A549 (cell line): ENCODE measurements at regions not wholly inside any gene's neighbourhood (a gene's known extent, or its start where the extent isn't known, plus 50 kb on each side); places are given as distances from the start of the nearest gene placed in this dataset.

Experiments used
- ATAC-seq, 2 experiments: fragments of 200-7000 bp in 1 of 2; fragments of >200 bp in 1 of 2; cut with Nextera tagmentation in 1 of 2; cut with Tn5 transposase in 1 of 2; 3 replicates each; pipeline versions ENCODE4 v1.8.0 to v1.9.1; 2018 to 2020; ENCODE audit warnings: mild to moderate bottlenecking in 1 of 2, moderate library complexity in 1 of 2
- CTCF ChIA-PET: fragments of 300-600 bp; sonication (Branson Sonifier 250); formaldehyde crosslinking; extraction: SDS; loops from one replicate; lab custom pipeline; 2021; ENCODE audit warnings: antibody characterized with exemption, inconsistent platforms; lab: Yijun Ruan, JAX
- POLR2A ChIA-PET: fragments of 350-600 bp; formaldehyde crosslinking; extraction: SDS; loops from one replicate; lab custom pipeline; 2021; ENCODE audit warnings: antibody characterized with exemption, inconsistent platforms; lab: Yijun Ruan, JAX
- DNase-seq, 2 experiments: peaks; one replicate each; pipeline versions ENCODE4 v3.0.0 to v3.0.0-alpha.2; 2011 to 2016; ENCODE audit warnings: low read depth in 1 of 2, low spot score in 1 of 2
- FAIRE-seq: peaks from 2 replicates; lab custom pipeline; 2011; peaks lifted over from hg19 to GRCh38; lab: Jason Lieb, UNC
- H3K27ac ChIP-seq, 2 experiments: fragments of >200 bp; sonication (Bioruptor Twin); formaldehyde crosslinking; 3 replicates each; pipeline ENCODE4 v1.5.1; 2016 to 2017
- H3K4me1 ChIP-seq: fragments of >200 bp; sonication (Bioruptor Twin); formaldehyde crosslinking; 3 replicates; pipeline ENCODE4 v1.6.1; 2016
- H3K4me2 ChIP-seq: fragments of >200 bp; sonication (Bioruptor Twin); formaldehyde crosslinking; 3 replicates; pipeline ENCODE4 v1.6.1; 2016
- H3K4me3 ChIP-seq: fragments of >200 bp; sonication (Bioruptor Twin); formaldehyde crosslinking; 3 replicates; pipeline ENCODE4 v1.5.1; 2016
- H3K9me3 ChIP-seq: fragments of >200 bp; sonication (Bioruptor Twin); formaldehyde crosslinking; 3 replicates; pipeline ENCODE4 v1.6.1; 2016
- CBX2 ChIP-seq: fragments of 200-600 bp; sonication (generic); IDR thresholded peaks from 2 replicates; pipeline ENCODE4 v1.6.1; 2016; ENCODE audit warnings: low read depth, mild to moderate bottlenecking, borderline replicate concordance
- CBX8 ChIP-seq: fragments of 200-600 bp; sonication (generic); IDR thresholded peaks from 2 replicates; pipeline ENCODE4 v1.6.1; 2016
- CEBPB ChIP-seq, 2 experiments: fragments of >200 bp in 1 of 2; sonication (Bioruptor Twin) in 1 of 2; formaldehyde crosslinking in 1 of 2; IDR thresholded peaks; 2 replicates each; pipeline ENCODE4 v1.6.1; 2012 to 2016
- CHD2 ChIP-seq: fragments of 150-350 bp; IDR thresholded peaks from 2 replicates; pipeline ENCODE4 v1.6.1; 2014; ENCODE audit warnings: low read length; ENCODE audit not compliant: partially characterized antibody
- EP300 ChIP-seq, 2 experiments: fragments of >200 bp; sonication (Bioruptor Twin); formaldehyde crosslinking; IDR thresholded peaks; 2 replicates in 1 of 2; 3 replicates in 1 of 2; pipeline ENCODE4 v1.6.1; 2016 to 2017
- HOXA7 ChIP-seq: fragments of 250-450 bp; sonication (Bioruptor Pico); IDR thresholded peaks from 2 replicates; pipeline ENCODE4 v1.5.0; 2020; ENCODE audit warnings: mild to moderate bottlenecking, moderate library complexity
- HOXB13 ChIP-seq: fragments of 250-450 bp; sonication (Bioruptor Pico); IDR thresholded peaks from 2 replicates; pipeline ENCODE4 v1.5.0; 2020; ENCODE audit warnings: low read depth, mild to moderate bottlenecking, moderate library complexity
- RCOR1 ChIP-seq: fragments of 150-350 bp; IDR thresholded peaks from 2 replicates; pipeline ENCODE4 v1.6.1; 2014; ENCODE audit warnings: antibody characterized with exemption, low read length, low read depth
- REST ChIP-seq: fragments of 200-600 bp; sonication (generic); IDR thresholded peaks from 2 replicates; pipeline ENCODE4 v1.6.1; 2016; ENCODE audit warnings: antibody characterized with exemption, mild to moderate bottlenecking, moderate library complexity
- RNF2 ChIP-seq: fragments of 200-600 bp; sonication (generic); IDR thresholded peaks from 2 replicates; pipeline ENCODE4 v1.6.1; 2016; ENCODE audit warnings: low read depth, mild to moderate bottlenecking, antibody characterized with exemption, moderate library complexity, borderline replicate concordance
- SREBF2 ChIP-seq: fragments of 450-650 bp; IDR thresholded peaks from 2 replicates; pipeline ENCODE4 v1.6.1; 2014; ENCODE audit warnings: mild to moderate bottlenecking, moderate library complexity
- TFCP2L1 ChIP-seq: fragments of 250-450 bp; sonication (Bioruptor Pico); IDR thresholded peaks from 2 replicates; pipeline ENCODE4 v1.5.0; 2021; ENCODE audit warnings: mild to moderate bottlenecking
- ZC3H11A ChIP-seq: fragments of 450-650 bp; IDR thresholded peaks from 2 replicates; pipeline ENCODE4 v1.6.1; 2014; ENCODE audit warnings: antibody characterized with exemption, mild to moderate bottlenecking
- ZNF302 ChIP-seq: fragments of 250-450 bp; sonication (Bioruptor Pico); IDR thresholded peaks from 2 replicates; pipeline ENCODE4 v1.9.0; 2021; ENCODE audit warnings: inconsistent platforms, mild to moderate bottlenecking, moderate library complexity
- ZSCAN20 ChIP-seq: fragments of 250-450 bp; sonication (Bioruptor Pico); IDR thresholded peaks from 2 replicates; pipeline ENCODE4 v1.8.0; 2022; ENCODE audit warnings: mild to moderate bottlenecking, moderate library complexity
- WGBS: methylation state at CpG from one replicate; pipeline ENCODE4 v1.1.6; 2017; ENCODE audit errors: missing lambda C conversion rate; 5-methylcytosine and 5-hydroxymethylcytosine counted together
- TF ChIP-seq, protein P1 (sequence below): fragments of >200 bp; sonication (Bioruptor Twin); formaldehyde crosslinking; IDR thresholded peaks from 3 replicates; pipeline ENCODE4 v1.5.1; 2016
- TF ChIP-seq, protein P2 (sequence below): fragments of >200 bp; sonication (Bioruptor Twin); formaldehyde crosslinking; IDR thresholded peaks from 3 replicates; pipeline ENCODE4 v1.6.1; 2016
- TF ChIP-seq, protein P3 (sequence below): fragments of 250-450 bp; sonication (Bioruptor Pico); IDR thresholded peaks from 2 replicates; pipeline ENCODE4 v1.5.0; 2020; ENCODE audit warnings: low read depth, mild to moderate bottlenecking, moderate library complexity
- TF ChIP-seq, protein P4 (sequence below): IDR thresholded peaks from 2 replicates; pipeline ENCODE4 v1.6.1; 2012
- TF ChIP-seq, protein P5 (sequence below): IDR thresholded peaks from 2 replicates; pipeline ENCODE4 v1.6.1; 2012; ENCODE audit warnings: low read depth, borderline replicate concordance

DNA sequence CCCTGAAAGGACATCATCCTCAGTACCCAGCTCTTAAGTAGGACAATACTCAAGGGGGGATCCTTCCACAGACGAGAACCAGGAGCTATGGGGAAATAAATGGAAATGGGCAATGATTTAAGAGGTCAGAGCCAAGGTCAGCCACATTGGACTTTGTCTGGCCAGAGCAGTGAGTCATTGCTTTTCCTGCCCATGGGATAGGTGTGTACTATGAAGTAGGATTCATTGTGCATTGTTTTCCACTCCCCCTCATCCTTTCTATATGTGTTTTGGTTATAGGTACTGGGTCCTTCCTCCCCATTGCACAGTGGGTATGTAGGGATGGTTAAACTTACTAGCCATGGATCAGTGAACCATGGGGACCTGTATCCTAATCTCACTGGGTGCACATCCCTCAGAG, 328.9 kb upstream of the USP25 start (continued):
- TF ChIP-seq, protein P1, sequence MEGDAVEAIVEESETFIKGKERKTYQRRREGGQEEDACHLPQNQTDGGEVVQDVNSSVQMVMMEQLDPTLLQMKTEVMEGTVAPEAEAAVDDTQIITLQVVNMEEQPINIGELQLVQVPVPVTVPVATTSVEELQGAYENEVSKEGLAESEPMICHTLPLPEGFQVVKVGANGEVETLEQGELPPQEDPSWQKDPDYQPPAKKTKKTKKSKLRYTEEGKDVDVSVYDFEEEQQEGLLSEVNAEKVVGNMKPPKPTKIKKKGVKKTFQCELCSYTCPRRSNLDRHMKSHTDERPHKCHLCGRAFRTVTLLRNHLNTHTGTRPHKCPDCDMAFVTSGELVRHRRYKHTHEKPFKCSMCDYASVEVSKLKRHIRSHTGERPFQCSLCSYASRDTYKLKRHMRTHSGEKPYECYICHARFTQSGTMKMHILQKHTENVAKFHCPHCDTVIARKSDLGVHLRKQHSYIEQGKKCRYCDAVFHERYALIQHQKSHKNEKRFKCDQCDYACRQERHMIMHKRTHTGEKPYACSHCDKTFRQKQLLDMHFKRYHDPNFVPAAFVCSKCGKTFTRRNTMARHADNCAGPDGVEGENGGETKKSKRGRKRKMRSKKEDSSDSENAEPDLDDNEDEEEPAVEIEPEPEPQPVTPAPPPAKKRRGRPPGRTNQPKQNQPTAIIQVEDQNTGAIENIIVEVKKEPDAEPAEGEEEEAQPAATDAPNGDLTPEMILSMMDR, result no peak
- no peak for TF ChIP-seq HOXA7 (CRISPR knock-in tag)

DNA sequence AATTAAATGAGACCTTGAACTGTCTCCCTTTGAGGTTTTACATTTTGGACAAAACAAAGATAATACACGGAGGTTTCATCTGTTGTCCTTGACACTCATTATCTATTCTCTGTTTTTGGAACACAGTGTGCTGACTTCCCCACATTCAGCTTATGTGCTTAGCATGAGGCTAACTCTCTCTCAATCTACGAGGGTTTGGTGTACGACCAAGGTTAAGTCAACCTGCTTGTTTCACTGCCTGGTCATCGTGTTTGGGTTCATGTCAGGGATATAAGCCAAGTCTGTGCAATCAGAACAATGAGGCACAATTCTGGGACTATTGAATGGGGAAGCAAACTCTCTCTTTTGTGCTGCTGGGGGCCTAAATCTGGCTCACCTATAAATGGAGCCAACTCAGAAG, 328.5 kb upstream of the USP25 start:
- Histone ChIP-seq H3K4me3 (no peak overlapping the region), H3K4me1 (no peaks in the 10 kb centered on the region), H3K27ac (no peak overlapping the region), H3K4me2 (no peak overlapping the region), H3K9me3 (0 out of 3 replicates have a peak, but pooled peaks cover 2% of the 10 kb centered on the region)
- ATAC-seq (no peak), DNase-seq (no peak), FAIRE-seq (no peak)
- no peak for TF ChIP-seq SREBF2
- CTCF ChIA-PET, result no interaction called here
- POLR2A ChIA-PET, result no interaction called here
- WGBS, result 55% methylated on average over 4 of the region's 4 CpGs

DNA sequence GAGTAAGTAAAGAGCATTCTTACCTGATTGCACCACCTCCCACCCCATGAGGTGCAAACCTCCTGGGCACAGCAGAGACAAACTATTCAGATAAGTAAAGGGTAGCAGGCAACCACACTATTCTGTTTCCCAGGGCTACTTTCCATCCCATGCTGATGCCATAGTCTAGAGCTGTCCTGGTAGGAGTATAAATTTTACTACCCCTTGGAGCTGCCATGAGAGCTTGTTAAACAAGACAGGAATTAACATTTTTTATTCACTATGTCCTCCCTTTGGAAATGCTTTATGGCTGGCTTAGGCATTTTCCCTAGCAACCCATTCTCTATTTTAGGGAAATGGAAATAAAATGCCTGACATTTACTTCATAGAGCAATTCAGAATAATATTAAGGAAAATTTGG, 324.6 kb upstream of the USP25 start:
- Histone ChIP-seq H3K4me3 (no peak overlapping the region), H3K4me2 (no peak overlapping the region), H3K27ac (no peak overlapping the region), H3K4me1 (no peaks in the 10 kb centered on the region), H3K9me3 (0 out of 3 replicates have a peak, but pooled peaks cover 2% of the 10 kb centered on the region)
- CTCF ChIA-PET, result no interaction called here
- POLR2A ChIA-PET, result no interaction called here
- FAIRE-seq (no peak), DNase-seq (no peak), ATAC-seq (no peak)
- TF ChIP-seq CEBPB (IDR thresholded peaks at IDR 0.05), result no peak
- TF ChIP-seq RCOR1, result no peak

DNA sequence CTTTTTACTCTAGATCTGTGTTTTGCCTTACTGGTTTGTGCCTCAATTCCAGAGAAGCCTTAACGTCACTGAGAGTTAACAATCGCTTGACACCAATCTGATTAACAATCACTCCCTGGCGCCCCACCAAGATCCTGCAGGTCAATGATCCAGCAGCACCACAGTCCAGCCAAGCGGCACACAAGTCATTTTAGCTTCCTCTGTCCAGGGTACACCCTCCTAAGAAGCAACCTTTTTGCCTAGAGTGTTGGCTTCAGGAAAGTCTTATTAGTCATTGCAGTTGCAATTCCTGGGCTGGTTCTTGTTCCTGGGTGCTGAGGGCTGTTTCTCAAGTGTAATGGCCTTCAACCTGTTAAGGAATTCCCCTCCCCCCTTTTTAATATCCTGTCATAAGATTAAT, 323.0 kb upstream of the USP25 start:
- FAIRE-seq (no peak), ATAC-seq (no peak), DNase-seq (no peak)
- Histone ChIP-seq H3K9me3 (0 out of 3 replicates have a peak, but pooled peaks cover 2% of the 10 kb centered on the region), H3K4me3 (no peak overlapping the region), H3K4me1 (no peaks in the 10 kb centered on the region), H3K27ac (no peak overlapping the region), H3K4me2 (no peak overlapping the region)
- WGBS, result 76% methylated on average over 4 of the region's 4 CpGs
- TF ChIP-seq, protein P2, sequence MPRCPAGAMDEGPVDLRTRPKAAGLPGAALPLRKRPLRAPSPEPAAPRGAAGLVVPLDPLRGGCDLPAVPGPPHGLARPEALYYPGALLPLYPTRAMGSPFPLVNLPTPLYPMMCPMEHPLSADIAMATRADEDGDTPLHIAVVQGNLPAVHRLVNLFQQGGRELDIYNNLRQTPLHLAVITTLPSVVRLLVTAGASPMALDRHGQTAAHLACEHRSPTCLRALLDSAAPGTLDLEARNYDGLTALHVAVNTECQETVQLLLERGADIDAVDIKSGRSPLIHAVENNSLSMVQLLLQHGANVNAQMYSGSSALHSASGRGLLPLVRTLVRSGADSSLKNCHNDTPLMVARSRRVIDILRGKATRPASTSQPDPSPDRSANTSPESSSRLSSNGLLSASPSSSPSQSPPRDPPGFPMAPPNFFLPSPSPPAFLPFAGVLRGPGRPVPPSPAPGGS, result no peak
- TF ChIP-seq CBX8 (no peak), RCOR1 (no peak)
- TF ChIP-seq, protein P3, sequence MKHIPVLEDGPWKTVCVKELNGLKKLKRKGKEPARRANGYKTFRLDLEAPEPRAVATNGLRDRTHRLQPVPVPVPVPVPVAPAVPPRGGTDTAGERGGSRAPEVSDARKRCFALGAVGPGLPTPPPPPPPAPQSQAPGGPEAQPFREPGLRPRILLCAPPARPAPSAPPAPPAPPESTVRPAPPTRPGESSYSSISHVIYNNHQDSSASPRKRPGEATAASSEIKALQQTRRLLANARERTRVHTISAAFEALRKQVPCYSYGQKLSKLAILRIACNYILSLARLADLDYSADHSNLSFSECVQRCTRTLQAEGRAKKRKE (CRISPR knock-in tag), result no peak
- ChIA-PET POLR2A (no interaction called here), CTCF (no interaction called here)

DNA sequence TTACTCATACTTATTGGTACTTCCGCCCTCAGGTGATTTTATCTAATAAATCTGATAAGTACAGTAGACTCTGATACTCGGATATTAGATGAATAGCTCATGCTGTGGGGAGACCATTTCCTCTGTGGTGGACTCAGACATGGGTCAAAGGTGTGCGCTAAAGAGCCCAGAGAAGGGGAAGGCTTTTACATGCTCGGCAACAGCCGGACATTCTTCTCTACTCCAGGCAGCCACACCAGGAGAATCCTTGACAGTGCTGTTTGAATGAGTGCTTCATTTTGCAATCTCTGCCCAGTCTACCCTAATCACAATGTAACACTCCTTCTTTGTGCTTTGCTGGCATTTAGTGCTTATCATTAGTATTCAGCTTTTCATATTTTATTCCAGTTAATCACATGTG, 322.2 kb upstream of the USP25 start:
- no peak for FAIRE-seq
- Histone ChIP-seq H3K9me3 (0 out of 3 replicates have a peak, but pooled peaks cover 2% of the 10 kb centered on the region), H3K4me3 (no peak overlapping the region), H3K27ac (no peak overlapping the region), H3K4me1 (no peaks in the 10 kb centered on the region), H3K4me2 (no peak overlapping the region)
- no peak for DNase-seq
- TF ChIP-seq TFCP2L1 (no peak), ZNF302 (CRISPR knock-in tag) (no peak), EP300 (IDR thresholded peaks at IDR 0.05) (no peak), HOXB13 (CRISPR knock-in tag) (no peak), REST (no peak), CHD2 (no peak), ZSCAN20 (no peak), ZC3H11A (no peak), CBX2 (no peak), RNF2 (no peak)
- TF ChIP-seq, protein P4, sequence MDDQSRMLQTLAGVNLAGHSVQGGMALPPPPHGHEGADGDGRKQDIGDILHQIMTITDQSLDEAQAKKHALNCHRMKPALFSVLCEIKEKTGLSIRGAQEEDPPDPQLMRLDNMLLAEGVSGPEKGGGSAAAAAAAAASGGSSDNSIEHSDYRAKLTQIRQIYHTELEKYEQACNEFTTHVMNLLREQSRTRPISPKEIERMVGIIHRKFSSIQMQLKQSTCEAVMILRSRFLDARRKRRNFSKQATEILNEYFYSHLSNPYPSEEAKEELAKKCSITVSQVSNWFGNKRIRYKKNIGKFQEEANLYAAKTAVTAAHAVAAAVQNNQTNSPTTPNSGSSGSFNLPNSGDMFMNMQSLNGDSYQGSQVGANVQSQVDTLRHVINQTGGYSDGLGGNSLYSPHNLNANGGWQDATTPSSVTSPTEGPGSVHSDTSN, result no peak
- TF ChIP-seq, protein P5, sequence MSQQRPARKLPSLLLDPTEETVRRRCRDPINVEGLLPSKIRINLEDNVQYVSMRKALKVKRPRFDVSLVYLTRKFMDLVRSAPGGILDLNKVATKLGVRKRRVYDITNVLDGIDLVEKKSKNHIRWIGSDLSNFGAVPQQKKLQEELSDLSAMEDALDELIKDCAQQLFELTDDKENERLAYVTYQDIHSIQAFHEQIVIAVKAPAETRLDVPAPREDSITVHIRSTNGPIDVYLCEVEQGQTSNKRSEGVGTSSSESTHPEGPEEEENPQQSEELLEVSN, result no peak
- ChIA-PET CTCF (no interaction called here), POLR2A (no interaction called here)
- WGBS, result 88% methylated on average over 5 of the region's 5 CpGs
- ATAC-seq, result no peak
